Left hindlimb (tissue), 1 donor: ENCODE measurements at regions not wholly inside any gene's neighbourhood (a gene's known extent, or its start where the extent isn't known, plus 50 kb on each side); places are given as distances from the start of the nearest gene placed in this dataset.

Experiments
- DNase-seq: peaks from one replicate; pipeline ENCODE4 v3.0.0-alpha.2; 2018

DNA sequence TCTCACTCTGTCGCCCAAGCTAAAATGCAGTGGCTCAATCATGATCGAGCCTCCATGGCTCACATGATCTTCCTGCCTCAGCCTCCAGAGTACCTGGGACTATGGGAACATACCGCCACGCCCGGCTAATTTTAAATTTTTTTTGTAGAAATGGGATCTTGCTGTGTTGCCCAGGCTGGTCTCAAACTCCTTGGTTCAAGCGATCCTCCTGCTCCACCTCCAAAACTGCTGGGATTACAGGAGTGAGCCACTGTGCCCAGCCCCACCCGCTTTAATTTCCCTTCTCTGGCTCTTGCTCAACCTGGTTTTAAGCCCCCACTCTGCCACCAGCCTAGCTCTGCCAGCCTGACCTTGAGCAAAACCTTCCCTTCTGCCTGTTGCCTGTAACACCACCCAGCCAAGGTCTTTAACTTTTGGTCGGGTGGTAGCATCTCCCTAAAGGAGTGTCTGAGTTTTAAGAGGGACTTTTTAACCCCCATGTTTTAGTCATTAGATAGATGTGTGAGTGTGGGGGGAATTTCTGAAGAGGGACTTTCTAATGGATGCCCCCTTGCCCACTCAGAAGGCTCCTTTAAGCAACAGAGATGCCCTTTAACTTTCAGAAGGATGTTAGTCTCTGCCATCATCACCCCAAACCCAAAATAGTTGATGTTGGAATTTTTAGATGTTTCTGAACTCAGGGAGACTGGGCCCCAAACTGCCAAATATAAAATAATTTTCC, 71.8 kb upstream of the FOXP4 start:
- no peak for DNase-seq

DNA sequence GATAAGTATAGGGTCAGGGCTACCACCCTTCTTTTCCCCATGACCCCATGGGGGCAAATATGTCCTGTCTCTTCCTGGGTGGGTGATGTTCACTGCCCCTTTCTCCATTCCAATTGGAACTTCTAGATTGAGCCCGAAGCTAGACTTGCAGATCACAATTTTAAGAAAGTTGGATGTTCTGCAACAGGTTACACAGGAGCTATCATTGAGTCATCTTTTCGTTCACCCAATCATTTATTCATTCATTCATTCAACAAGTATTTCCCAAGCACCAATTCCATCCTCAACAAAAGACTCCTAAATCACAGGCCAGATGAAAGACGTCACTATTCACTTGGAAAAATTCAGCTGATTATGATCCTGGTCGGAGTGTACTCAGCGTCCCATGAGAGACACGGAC, 71.0 kb upstream of the FOXP4 start:
- DNase-seq = no peak

DNA sequence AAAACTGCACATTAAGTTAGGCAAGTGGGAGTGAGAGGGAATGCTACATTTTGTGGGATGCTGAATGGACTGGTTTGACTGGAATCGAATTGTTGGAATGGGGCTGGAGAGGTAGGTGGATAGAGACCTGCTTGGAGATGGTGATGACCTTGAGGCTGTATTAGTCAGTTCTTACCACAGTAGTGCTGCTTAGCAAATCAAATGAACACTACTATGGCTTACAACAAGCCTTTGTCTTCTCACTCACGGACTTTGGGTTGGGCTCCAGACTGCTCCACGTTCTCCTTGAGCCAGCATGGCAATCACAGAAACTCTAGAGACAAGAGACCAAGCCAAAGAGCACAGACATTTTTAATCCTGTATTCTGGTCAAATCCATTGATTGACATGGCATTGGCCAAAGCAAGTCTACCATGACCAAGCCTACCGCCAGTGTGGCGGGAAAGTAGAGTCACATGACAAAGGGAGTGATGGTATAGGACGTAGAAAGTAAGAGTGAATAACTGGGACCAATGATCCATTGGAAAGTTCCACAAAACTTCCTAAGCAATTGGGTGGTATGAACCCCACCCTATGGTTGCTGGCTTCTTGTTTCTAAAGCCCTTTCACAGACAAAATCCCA, 70.3 kb upstream of the FOXP4 start:
- DNase-seq = no peak

DNA sequence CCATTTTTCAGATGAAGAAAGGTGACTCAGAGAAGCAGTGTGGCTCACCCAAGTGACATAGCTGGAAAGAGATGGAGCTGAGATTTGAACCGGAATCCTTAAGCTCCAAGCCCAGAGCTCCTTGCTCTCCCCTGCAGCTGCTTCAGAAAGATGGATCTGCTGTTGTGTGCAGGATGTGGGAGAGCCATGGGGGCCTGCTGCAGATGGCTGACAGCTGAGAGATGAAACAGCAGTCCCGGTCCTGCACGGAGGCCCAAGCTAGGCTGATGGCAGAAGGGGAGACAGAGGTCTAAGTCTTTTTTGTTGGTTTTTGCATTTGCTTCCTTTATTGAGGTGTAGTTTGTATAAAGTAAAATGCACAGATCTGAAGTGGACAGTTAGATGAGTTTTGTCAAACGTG, 69.8 kb upstream of the FOXP4 start:
- DNase-seq = no peak

DNA sequence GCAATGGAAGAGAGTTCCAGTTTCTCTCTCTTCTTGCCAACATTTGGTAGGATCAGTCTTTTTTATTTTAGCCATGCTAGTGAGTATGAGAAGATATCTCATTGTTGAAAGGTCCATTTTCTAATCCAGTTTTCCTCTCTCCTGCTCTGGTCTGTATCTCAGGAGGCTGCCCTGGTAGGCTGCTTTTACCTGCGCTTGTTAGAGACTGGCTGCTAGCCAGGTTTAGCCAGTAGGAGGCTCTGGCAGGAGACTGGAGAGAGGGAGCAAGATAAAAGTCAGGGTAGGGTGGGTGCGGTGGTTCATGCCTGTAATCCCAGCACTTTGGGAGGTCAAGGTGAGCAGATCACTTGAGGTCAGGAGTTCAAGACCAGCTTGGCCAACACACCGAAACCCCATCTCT, 68.6 kb upstream of the FOXP4 start:
- no peak for DNase-seq

DNA sequence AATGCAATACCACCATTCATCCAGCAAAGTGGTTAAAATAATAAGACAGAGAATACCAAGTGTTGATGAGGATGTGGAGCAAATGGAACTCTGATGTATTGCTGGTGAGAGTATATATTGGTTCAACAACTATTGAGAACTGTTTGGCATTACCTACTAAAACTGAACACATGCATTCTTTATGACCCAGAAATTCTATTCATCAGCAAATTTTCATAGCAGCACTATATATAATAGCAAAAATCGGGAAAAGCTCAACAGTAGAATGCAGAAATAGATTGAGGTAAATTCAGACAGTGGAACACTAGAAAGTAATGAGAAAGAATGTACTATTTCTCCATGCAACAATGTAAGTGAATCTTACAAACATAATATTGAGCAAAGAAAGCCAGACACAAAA, 62.2 kb upstream of the FOXP4 start:
- DNase-seq = no peak

DNA sequence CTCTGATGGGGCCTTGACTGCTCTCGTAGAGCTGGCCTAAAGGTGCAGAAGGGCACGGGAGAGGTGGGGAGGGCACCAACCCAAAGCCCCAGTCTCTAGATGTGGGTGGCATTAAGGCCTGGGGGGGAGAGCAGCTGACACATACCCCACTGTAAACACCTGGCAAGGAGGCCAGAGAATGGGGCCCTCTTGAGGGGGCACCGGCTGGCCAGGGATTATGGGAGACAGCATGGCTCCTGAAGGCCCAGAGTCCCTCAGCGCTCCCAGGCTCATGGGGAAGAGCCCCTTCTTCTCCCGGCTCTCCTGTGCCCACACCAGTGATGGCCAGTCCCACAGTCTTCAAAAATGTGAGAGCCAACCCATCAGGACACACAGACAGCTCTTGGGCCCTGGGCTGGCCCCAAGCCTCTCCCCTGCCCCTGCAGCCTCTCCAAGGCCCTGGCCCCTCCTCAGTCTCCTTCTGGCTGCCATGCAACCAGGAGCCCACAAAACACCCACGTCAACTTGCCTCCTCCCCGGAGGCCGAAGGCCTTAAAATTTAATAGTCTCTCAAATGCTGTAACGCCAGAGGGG, 58.2 kb upstream of the FOXP4 start:
- no peak for DNase-seq

DNA sequence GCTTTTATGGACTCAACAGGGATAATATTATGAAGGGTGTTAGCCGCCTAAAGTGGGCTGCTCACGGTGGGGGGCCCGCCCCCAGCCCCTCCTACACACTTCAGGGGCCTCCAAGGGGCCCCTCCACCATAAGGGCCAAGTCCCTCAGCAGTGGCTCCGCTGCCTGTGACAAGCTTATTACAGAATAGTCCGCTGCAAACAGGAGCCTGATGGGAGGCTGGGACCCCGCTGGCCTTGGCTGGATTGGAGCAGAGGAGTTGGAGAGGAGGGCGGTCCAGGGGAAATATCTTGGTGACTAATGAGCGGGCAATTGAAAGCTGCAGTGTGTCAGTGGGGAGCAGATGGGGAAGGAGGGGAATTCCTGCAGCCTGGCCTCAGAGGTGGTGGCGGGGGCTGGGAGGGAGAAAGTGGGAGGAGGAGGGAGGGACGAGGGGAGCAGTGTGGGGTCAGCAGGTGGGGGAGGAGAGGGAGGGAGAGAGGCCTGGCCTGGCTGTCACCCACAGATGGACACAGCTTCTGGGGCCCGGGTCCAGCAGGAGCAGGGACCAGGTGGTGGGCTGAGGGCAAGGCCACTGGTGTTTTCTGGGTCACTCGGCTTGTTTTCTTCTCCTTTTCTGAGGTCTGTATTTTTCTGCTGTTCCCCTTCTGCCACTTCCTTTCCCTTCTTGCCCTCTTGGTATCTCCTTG, 57.6 kb upstream of the FOXP4 start:
- peak; percentile 71 for DNase-seq

DNA sequence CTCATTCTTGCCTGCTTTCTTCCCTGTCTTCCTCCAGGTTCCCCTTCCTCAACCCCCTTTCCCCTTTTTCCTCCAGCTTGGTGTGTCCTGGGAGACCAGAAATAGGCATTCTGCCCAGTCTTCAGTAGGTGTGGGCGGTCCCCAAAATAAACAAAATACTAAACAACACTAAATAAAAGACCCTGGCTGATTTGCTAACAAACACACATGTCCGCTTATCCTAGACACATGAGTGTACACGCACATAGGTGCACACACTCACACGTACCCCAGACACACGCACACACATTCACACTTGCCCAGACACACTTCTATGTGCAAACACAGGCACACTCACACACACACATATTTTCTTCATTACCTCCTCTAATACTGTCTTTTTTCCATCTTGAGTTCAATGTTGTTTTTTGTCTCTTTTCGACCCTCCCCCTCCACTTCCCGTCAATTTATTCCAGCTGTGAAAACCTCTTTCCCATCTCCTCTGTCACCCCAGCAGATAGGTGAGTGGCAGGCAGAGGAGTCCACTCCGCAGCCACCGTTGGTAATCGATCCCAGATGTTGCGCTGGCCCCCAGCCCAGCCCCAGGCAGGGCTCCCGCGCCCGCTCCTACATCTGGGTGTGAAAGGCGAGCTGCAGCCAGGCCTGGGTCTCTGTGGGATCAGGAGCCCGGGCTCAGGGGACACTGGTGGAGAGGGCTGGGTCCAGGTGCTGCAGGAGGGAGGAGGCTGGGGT, 56.9 kb upstream of the FOXP4 start:
- peak; percentile 85 for DNase-seq

DNA sequence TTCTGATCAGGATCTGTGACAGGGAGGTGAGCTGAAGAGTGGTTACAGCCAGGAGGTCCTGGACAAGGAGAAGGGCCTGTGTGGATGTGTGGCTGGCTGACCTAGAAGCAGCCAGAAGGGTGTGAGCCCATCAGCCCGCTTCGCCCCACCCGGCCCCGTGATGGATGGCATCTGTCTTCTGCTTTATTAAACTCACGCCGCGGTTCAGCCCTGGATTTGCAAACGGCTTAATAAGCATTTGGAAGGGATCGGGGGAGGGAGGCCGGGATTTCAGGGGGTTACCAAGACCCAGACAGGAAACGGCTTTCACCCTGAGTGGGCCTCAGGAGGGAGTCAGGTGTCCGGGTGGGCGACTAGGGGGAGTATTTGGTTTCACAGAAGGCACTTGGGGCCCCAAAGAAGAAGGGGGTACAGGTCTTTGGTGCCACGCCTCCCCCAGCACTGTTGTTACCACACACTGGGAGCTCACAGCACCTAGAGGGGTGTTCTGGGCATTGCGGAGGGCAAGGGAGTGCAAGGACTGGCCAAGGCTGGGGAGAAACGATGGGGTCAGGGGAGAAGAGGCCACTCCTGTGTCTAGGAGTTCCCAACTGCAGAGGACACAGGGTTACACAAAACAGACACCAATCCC, 53.8 kb upstream of the FOXP4 start:
- no peak for DNase-seq

DNA sequence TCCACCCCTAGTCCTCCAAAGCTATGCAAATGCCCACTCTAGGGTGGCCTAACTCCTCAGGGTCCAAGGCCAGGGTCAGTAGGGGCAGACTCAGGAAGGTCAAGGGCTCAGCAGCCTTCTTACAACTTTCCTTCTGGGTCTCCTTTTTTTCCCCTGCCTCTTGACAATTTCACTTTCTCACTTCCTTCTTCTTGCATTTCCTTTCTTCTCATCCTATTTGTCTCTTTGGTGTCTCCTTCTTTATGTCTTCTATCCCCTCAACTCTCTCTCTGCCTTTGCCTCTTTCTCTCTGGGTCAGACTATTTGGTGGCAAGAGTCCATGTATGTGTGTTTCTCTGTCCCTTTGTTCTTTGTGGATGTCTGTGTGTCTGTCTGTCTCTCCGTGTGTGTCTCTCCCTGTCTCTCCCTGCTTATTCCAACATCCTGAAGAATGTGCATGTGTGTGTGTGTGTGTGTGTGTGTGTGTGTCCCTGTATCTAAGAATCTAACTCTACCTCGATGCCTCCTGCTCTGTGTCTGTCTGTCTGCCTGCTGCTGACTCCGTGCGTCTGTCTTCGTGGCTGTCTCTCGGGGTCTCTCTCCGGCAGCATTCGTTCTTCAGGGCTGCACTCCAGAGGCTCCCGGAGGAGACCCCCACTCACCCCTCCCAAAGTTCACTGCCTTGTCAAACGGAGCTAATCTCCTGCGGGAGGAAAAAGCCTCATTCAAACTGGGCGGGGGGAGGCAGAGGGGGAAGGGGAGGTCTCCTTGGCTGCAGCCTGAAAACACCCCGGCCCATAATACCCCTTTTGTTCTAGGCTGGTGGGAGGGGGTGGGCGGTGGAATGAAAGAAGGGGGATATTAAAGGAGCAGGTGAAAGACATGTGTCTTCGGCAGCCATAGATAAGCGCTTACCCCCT, 51.7 kb upstream of the FOXP4 start:
- no peak for DNase-seq
